Neural cell (in vitro differentiated cells): ENCODE measurements at regions not wholly inside any gene's neighbourhood (a gene's known extent, or its start where the extent isn't known, plus 50 kb on each side); places are given as distances from the start of the nearest gene placed in this dataset.

Experiments used
- CTCF ChIP-seq: fragments of 450-650 bp; IDR thresholded peaks from 2 replicates; pipeline ENCODE4 v1.5.1; 2014; ENCODE audit warnings: antibody characterized with exemption, mild to moderate bottlenecking, moderate library complexity; ENCODE audit not compliant: poor library complexity, severe bottlenecking
- EP300 ChIP-seq: fragments of 450-650 bp; conservative IDR thresholded peaks from 2 replicates; pipeline ENCODE4 v1.6.1; 2014; ENCODE audit warnings: antibody characterized with exemption, mild to moderate bottlenecking, moderate library complexity; ENCODE audit not compliant: poor library complexity, severe bottlenecking
- EZH2 ChIP-seq: fragments of 200-600, 300-800 bp; shearing (Covaris generic), sonication (generic); IDR thresholded peaks from 2 replicates; pipeline ENCODE4 v1.6.1; 2014; ENCODE audit warnings: antibody characterized with exemption, low read length, borderline replicate concordance, mild to moderate bottlenecking; ENCODE audit not compliant: insufficient read depth, poor library complexity, severe bottlenecking
- POLR2AphosphoS5 ChIP-seq: IDR thresholded peaks from 2 replicates; pipeline ENCODE4 v1.6.1; 2012
- RAD21 ChIP-seq: fragments of 450-650 bp; conservative IDR thresholded peaks from 2 replicates; pipeline ENCODE4 v1.6.1; 2014; ENCODE audit warnings: antibody characterized with exemption, mild to moderate bottlenecking, moderate library complexity
- TAF1 ChIP-seq: IDR thresholded peaks from 2 replicates; pipeline ENCODE4 v1.6.1; 2012; ENCODE audit warnings: low read depth

GRCh38 chr5:39755986-39756385 lies 331.2 kb upstream of the DAB2 start:
- no peak for TF ChIP-seq CTCF
- TF ChIP-seq EZH2 = no peak
- no peak for TF ChIP-seq EP300
- TF ChIP-seq RAD21 = no peak
- no peak for TF ChIP-seq POLR2AphosphoS5
- no peak for TF ChIP-seq TAF1
